ENCODE measurements at regions not wholly inside any gene's neighbourhood (a gene's known extent, or its start where the extent isn't known, plus 50 kb on each side); places are given as distances from the start of the nearest gene placed in this dataset.
"Not testable (repeated sequence)": the region's sequence is repeated elsewhere in the genome, so short reads cannot be mapped to it uniquely, and the experiment has no call there.

DNA sequence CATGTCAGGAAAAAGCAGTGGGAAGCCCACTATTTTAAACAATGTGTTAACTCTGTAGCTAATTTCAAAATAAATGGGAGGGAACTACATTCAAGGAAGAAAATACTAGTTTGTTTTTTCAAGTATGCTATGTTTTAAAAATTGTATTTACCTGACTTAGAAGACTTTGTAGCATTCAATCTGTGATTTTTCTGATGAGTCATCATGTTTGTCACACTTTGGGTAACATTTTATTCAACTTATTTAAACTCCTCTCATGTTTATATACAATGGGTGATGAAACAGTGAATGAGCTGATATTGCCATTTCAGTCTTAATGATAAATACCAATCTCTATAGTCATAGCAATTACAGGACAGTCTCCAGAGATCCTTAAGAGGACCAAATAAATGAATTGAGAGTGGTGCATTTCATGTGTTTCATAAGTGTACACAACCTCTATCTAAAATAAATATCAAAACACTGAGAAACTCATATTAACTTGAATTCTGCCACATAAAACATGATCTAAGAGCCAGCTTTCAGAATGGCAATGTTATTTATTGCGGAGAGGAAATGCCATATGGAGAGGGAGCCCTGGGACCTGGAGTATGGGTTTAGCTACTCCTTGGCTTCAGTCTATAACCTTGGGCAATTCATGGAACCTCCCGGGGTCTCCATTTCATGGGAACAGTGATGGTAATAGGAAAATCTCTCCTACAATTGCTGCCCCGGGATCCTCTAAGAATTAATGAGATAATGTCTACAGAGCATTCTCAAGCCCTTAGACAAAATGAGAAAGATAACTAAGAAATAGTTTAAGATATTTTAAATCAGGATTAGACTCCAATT, 913.9 kb downstream of the TLE4 start:
- WGBS, 4 donors: 82 to 87% (median 85%) methylated on average over 3 of the region's 3 CpGs
- Histone ChIP-seq H3K4me1 (replicated peaks in 1 of 2) (no peaks in the 10 kb centered on the region), H3K27ac (no peak overlapping the region), H3K4me3 (no peak overlapping the region), H3K36me3 (replicated peaks in 1 of 2) (no peaks in the 10 kb centered on the region), H3K9me3 (replicated peaks in 1 of 3) (no peaks in the 10 kb centered on the region), H3K27me3 (no peaks in the 10 kb centered on the region)
- no peak for DNase-seq
- no peak for TF ChIP-seq POLR2A (IDR thresholded peaks at IDR 0.05)
- TF ChIP-seq, protein P1, sequence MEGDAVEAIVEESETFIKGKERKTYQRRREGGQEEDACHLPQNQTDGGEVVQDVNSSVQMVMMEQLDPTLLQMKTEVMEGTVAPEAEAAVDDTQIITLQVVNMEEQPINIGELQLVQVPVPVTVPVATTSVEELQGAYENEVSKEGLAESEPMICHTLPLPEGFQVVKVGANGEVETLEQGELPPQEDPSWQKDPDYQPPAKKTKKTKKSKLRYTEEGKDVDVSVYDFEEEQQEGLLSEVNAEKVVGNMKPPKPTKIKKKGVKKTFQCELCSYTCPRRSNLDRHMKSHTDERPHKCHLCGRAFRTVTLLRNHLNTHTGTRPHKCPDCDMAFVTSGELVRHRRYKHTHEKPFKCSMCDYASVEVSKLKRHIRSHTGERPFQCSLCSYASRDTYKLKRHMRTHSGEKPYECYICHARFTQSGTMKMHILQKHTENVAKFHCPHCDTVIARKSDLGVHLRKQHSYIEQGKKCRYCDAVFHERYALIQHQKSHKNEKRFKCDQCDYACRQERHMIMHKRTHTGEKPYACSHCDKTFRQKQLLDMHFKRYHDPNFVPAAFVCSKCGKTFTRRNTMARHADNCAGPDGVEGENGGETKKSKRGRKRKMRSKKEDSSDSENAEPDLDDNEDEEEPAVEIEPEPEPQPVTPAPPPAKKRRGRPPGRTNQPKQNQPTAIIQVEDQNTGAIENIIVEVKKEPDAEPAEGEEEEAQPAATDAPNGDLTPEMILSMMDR (IDR thresholded peaks at IDR 0.05): no peak
- intact Hi-C loops (cut with DNase I): no loop called here

DNA sequence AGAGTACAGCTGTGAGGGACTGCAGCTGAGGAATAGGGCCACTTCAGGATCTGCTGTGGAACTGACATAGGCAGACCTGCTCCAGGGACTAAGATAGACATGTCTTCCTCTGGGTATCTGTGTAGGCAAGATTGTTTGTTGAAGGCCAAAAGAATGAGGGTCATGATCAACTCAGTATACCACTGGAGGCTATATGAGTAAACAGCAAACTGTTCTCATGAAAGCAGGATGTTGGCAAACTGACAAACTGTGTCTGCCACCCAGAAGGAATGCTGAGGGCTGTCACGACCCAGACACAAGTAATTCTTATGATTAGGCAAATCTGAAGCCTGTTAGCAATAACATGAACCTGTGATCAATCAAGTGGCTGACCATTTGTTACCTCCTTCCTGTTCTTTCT, 910.5 kb downstream of the TLE4 start:
- H3K36me3 ChIP-seq (replicated peaks in 1 of 2); H3K9me3 ChIP-seq (replicated peaks in 1 of 3); H3K27me3 ChIP-seq; H3K4me3 ChIP-seq; intact Hi-C loops (cut with DNase I); H3K27ac ChIP-seq; H3K4me1 ChIP-seq (replicated peaks in 1 of 2); DNase-seq: not testable (repeated sequence)
- 38 to 60% (median 42%) methylated on average over 1 of the region's 1 CpG for WGBS, 4 donors

DNA sequence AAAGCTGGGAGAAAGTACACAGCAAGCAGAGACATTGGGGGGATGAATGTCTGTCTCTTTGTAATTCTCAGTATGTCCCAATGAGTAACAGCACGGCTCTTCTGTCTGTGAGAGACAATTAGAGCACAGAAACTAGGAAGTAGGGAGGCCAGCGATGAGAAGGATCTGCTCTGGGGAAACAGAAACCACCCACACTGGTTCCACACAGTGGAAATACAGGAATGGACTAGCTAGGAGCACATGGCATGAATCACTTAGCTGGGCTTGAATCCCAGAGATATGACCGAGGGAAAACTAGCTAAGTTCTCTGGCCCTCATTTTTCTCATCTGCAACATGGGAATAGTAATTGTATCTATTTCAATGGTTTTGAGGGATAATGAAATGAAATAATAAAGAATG, 895.9 kb downstream of the TLE4 start:
- TF ChIP-seq POLR2A (IDR thresholded peaks at IDR 0.05): no peak
- TF ChIP-seq, protein P1 (IDR thresholded peaks at IDR 0.05): no peak
- intact Hi-C loops (cut with DNase I): no loop called here
- Histone ChIP-seq H3K27ac (no peak overlapping the region), H3K9me3 (replicated peaks in 1 of 3) (no peaks in the 10 kb centered on the region), H3K4me3 (no peak overlapping the region), H3K36me3 (replicated peaks in 1 of 2) (no peaks in the 10 kb centered on the region), H3K4me1 (replicated peaks in 1 of 2) (no peaks in the 10 kb centered on the region), H3K27me3 (no peaks in the 10 kb centered on the region)
- whole genome bisulfite sequencing, 4 donors: 67 to 75% (median 69%) methylated on average over 3 of the region's 3 CpGs
- DNase-seq: no peak

DNA sequence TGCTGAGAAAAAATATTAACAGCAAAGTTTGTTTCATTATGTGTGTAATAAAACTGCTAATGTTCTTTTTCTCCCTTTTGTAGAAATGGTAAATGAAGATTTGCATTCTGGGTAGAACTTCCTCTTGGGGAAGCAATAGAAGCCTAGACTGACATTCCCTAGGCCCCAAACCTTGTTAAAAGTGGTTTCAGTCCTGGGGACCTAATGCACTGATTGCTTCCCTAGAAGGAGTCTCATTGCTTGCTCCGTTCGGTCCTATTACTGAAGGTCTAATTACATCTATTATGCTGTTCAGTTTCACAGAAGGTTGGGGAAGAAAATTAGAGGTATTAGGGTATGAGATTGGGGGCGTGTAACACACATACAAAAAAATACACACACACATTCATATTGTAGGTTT, 893.8 kb downstream of the TLE4 start:
- Histone ChIP-seq H3K27ac (no peak overlapping the region), H3K4me1 (replicated peaks in 1 of 2) (no peaks in the 10 kb centered on the region), H3K9me3 (replicated peaks in 1 of 3) (no peaks in the 10 kb centered on the region), H3K4me3 (no peak overlapping the region), H3K27me3 (no peaks in the 10 kb centered on the region), H3K36me3 (replicated peaks in 1 of 2) (no peaks in the 10 kb centered on the region)
- 73 to 91% (median 84%) methylated on average over 3 of the region's 3 CpGs for WGBS, 4 donors
- TF ChIP-seq, protein P1 (IDR thresholded peaks at IDR 0.05): no peak
- no peak for TF ChIP-seq POLR2A (IDR thresholded peaks at IDR 0.05)
- intact Hi-C loops (cut with DNase I): no loop called here
- no peak for DNase-seq

DNA sequence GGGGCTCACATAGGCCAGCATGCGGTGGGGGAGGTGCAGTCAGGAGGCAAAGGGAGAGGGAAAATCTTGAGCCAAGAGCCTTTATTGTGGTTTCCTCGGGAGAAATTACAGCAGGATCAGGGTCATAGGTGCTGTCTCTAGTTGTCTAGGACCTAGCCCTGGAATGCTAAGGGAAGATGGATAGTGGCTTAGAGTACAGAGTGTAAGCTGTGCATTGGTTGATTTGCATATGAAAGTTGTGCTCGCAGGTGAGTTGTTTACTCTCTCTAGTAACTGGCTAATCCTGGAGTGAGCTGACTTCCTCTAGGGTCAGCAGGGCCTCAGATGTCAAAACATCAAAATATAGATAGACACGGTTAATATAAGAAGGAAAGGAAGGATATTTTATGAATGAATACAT, 877.7 kb downstream of the TLE4 start:
- Histone ChIP-seq H3K4me3 (no peak overlapping the region), H3K36me3 (replicated peaks in 1 of 2) (no peaks in the 10 kb centered on the region), H3K27ac (no peak overlapping the region), H3K4me1 (replicated peaks in 1 of 2) (no peaks in the 10 kb centered on the region), H3K9me3 (replicated peaks in 1 of 3) (peaks cover 0 to 9% (median 0%) of the 10 kb centered on the region in 3 donors), H3K27me3 (no peaks in the 10 kb centered on the region)
- TF ChIP-seq, protein P1 (IDR thresholded peaks at IDR 0.05): no peak
- no peak for TF ChIP-seq POLR2A (IDR thresholded peaks at IDR 0.05)
- no peak for DNase-seq
- intact Hi-C loops (cut with DNase I): no loop called here
- WGBS, 4 donors: 60 to 65% (median 64%) methylated on average over 4 of the region's 4 CpGs

Data from adrenal gland (tissue), 9 donors.